WERI-Rb-1 (cell line): ENCODE measurements at regions not wholly inside any gene's neighbourhood (a gene's known extent, or its start where the extent isn't known, plus 50 kb on each side); places are given as distances from the start of the nearest gene placed in this dataset.

ENCODE experiments used
- DNase-seq: peaks from one replicate; pipeline ENCODE4 v3.0.0-alpha.2; 2020
- H3K27ac ChIP-seq: fragments of 250-450 bp; sonication (Bioruptor Pico); 2 replicates; pipeline ENCODE4 v1.5.1; 2020; ENCODE audit warnings: mild to moderate bottlenecking, moderate library complexity
- H3K27me3 ChIP-seq: fragments of 250-450 bp; sonication (Bioruptor Pico); 2 replicates; pipeline ENCODE4 v1.5.1; 2021; ENCODE audit warnings: mild to moderate bottlenecking, low read depth, moderate library complexity; ENCODE audit not compliant: insufficient read depth, severe bottlenecking
- H3K36me3 ChIP-seq: fragments of 250-450 bp; sonication (Bioruptor Pico); 2 replicates; pipeline ENCODE4 v1.5.1; 2020; ENCODE audit warnings: mild to moderate bottlenecking, moderate library complexity
- H3K4me3 ChIP-seq: 2 replicates; pipeline ENCODE4 v1.5.1; 2011; ENCODE audit warnings: low read depth, mild to moderate bottlenecking, control low read depth, low read length
- H3K9me3 ChIP-seq: fragments of 250-450 bp; sonication (Bioruptor Pico); 2 replicates; pipeline ENCODE4 v1.5.1; 2021; ENCODE audit warnings: mild to moderate bottlenecking, moderate library complexity; ENCODE audit not compliant: severe bottlenecking
- TF ChIP-seq, protein P1 (sequence below): IDR thresholded peaks from 2 replicates; pipeline ENCODE4 v1.5.1; 2011; ENCODE audit warnings: low read depth, mild to moderate bottlenecking, control low read depth, inconsistent platforms, low read length

DNA sequence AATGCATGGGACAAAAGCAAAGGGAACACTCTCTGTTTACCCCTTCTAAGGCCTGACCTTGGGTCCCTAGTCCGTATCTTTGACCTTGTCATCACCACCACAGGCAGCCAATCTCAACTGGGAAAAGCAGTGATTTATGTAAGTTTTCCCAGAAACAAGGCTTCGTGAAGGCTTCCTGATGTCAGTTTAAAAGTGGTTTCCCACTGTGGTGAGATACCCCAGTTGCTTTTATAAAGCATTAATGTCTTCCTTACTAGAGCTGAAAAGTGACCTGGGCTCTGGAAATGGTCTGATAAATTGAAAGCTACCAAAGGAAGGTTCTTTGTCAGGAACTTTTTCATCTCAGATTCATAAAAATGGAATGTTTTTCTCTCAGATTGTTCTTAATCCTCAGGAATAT, 536.4 kb upstream of the PTBP2 start:
- Histone ChIP-seq H3K36me3 (no peaks in the 10 kb centered on the region), H3K4me3 (no peak overlapping the region), H3K9me3 (no peaks in the 10 kb centered on the region), H3K27ac (no peak overlapping the region), H3K27me3 (no peaks in the 10 kb centered on the region)
- no peak for DNase-seq
- TF ChIP-seq, protein P1, sequence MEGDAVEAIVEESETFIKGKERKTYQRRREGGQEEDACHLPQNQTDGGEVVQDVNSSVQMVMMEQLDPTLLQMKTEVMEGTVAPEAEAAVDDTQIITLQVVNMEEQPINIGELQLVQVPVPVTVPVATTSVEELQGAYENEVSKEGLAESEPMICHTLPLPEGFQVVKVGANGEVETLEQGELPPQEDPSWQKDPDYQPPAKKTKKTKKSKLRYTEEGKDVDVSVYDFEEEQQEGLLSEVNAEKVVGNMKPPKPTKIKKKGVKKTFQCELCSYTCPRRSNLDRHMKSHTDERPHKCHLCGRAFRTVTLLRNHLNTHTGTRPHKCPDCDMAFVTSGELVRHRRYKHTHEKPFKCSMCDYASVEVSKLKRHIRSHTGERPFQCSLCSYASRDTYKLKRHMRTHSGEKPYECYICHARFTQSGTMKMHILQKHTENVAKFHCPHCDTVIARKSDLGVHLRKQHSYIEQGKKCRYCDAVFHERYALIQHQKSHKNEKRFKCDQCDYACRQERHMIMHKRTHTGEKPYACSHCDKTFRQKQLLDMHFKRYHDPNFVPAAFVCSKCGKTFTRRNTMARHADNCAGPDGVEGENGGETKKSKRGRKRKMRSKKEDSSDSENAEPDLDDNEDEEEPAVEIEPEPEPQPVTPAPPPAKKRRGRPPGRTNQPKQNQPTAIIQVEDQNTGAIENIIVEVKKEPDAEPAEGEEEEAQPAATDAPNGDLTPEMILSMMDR, result no peak

DNA sequence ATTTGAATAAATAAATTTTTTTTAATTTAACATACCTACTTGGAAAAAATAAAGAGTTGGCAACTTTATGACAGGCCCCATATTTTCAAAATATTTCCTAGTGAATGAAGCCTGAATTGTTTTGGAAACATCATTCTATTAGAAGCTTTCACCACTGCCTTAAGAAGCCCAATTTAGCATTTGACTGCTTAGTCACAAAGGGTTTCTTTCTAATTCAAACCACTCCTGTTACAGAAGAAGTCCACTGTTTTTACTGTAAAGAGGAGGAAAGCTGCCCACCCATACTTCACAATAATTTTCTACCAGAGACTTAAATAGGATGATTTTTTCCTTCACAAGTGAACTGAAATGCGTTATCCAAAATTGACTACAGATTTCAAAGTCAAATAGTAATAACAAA, 534.6 kb upstream of the PTBP2 start:
- H3K4me3 ChIP-seq, result no peak overlapping the region
- peaks cover 3% of the 10 kb centered on the region for H3K9me3 ChIP-seq
- no peaks in the 10 kb centered on the region for H3K27me3 ChIP-seq
- DNase-seq, result no peak
- TF ChIP-seq, protein P1, result no peak
- H3K36me3 ChIP-seq, result no peaks in the 10 kb centered on the region
- H3K27ac ChIP-seq, result no peak overlapping the region

DNA sequence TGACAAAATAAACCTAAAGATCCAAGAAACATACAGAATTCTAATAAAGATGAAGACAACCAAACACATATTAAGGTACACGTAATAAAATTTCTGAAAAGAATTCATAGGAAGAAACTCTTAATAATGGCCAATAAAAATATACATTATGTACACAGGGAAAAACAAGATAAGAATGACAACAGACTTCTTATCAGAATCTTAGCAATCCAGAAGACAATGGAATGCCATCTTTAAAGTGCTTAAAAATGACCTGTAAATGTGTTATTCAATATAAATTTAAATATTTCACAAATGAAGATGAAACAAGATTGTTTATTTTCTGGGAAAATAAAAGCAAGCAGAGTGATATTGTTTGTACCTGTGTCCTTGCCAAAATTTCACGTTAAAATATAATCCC, 530.4 kb upstream of the PTBP2 start:
- TF ChIP-seq, protein P1, result no peak
- Histone ChIP-seq H3K27me3 (no peaks in the 10 kb centered on the region), H3K27ac (no peak overlapping the region), H3K9me3 (peaks cover 3% of the 10 kb centered on the region), H3K4me3 (no peak overlapping the region), H3K36me3 (no peaks in the 10 kb centered on the region)
- no peak for DNase-seq

DNA sequence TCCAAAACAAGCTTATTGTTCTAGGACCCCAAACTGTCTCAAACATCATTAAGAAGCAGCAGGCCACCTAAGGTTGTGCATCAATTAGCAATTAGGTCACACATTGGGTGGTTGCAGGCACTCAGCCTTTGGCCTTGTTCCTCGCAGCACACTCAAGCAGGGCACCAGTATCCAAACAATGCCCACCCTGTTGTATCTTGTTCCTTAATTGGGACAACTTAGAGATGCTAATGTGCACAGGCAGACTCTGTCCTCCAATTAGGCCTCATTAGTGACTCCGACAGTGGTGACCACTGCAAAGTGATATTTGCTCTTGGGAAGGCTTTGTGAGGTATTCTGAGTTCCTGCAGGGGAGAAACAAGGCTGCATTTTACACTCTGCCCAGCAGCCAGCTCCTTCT, 515.1 kb upstream of the PTBP2 start:
- TF ChIP-seq, protein P1, result no peak
- H3K4me3 ChIP-seq, result no peak overlapping the region
- DNase-seq, result no peak
- H3K36me3 ChIP-seq, result no peaks in the 10 kb centered on the region
- H3K9me3 ChIP-seq, result no peaks in the 10 kb centered on the region
- no peaks in the 10 kb centered on the region for H3K27me3 ChIP-seq
- H3K27ac ChIP-seq, result no peak overlapping the region

DNA sequence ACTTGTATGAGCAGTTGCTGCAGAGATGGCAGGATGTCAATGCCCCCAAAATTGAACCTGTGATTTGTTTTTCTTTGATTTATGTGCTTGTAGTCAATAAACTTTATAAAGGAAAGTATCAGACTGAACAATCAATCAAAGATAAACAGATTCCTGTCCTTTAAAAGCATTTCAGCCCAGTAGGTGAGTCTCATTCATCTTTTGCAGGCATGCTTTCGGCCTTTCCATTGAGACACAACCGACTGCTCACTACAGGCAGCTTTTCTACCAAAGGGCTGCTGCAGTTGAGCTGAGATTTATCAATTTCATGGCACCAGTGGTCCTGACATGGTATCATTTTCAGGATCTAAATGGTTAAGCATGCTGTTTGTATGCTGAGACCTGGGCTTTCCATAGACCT, 513.6 kb upstream of the PTBP2 start:
- Histone ChIP-seq H3K36me3 (no peaks in the 10 kb centered on the region), H3K27me3 (no peaks in the 10 kb centered on the region), H3K4me3 (no peak overlapping the region), H3K9me3 (no peaks in the 10 kb centered on the region), H3K27ac (no peak overlapping the region)
- TF ChIP-seq, protein P1, result no peak
- DNase-seq, result no peak

DNA sequence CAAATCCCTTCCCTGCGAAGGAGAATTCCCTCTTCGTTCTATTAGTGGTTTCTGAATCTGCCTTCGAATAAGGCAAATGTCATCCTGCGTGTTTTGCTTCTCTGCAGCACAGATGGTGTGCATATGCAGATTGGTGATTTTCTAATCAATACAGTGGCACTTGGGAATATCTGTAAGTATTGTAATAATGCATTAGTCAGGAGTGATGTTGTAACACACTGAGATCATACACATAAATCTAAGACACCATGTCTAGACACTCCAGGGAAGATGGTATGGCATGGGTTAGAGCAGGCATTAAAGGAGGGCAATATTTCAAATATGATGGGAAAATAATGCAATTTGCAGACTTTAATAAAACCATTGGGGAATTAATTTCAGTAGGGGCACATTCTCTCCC, 513.2 kb upstream of the PTBP2 start:
- Histone ChIP-seq H3K36me3 (no peaks in the 10 kb centered on the region), H3K4me3 (no peak overlapping the region), H3K9me3 (no peaks in the 10 kb centered on the region), H3K27ac (no peak overlapping the region), H3K27me3 (no peaks in the 10 kb centered on the region)
- TF ChIP-seq, protein P1, result no peak
- no peak for DNase-seq
